ENCODE measurements at regions not wholly inside any gene's neighbourhood (a gene's known extent, or its start where the extent isn't known, plus 50 kb on each side); places are given as distances from the start of the nearest gene placed in this dataset.

- TF ChIP-seq EZH2 (IDR thresholded peaks at IDR 0.05; ENCODE audit: low read length, missing control alignments) = no peak
- no peak for TF ChIP-seq CTCF (conservative IDR thresholded peaks at IDR 0.05 in 1 of 2, IDR thresholded peaks at IDR 0.05 in 1 of 2; ENCODE audit: low read depth in 1 of 2, low read length in 2 of 2)
Measured at GRCh38 chr2:134198006-134198634, 55.8 kb upstream of the MGAT5 start.
